H7 (cell line): ENCODE measurements at regions not wholly inside any gene's neighbourhood (a gene's known extent, or its start where the extent isn't known, plus 50 kb on each side); places are given as distances from the start of the nearest gene placed in this dataset.

Experiments used
- DNase-seq: peaks from one replicate; pipeline ENCODE4 v3.0.0; 2012
- H3K27me3 ChIP-seq: 2 replicates; pipeline ENCODE4 v1.6.0; 2011; ENCODE audit warnings: mild to moderate bottlenecking, low read length; ENCODE audit not compliant: control insufficient read depth, insufficient read depth
- H3K36me3 ChIP-seq: replicated peaks from 2 replicates; pipeline ENCODE4 v1.5.1; 2011; ENCODE audit warnings: low read length; ENCODE audit not compliant: control insufficient read depth, insufficient read depth
- H3K4me3 ChIP-seq: 2 replicates; pipeline ENCODE4 v1.5.1; 2011; ENCODE audit warnings: low read depth, mild to moderate bottlenecking, control low read depth, low read length, moderate library complexity; ENCODE audit not compliant: insufficient read depth

- Histone ChIP-seq H3K36me3 (no peaks in the 10 kb centered on the region), H3K4me3 (no peak overlapping the region), H3K27me3 (no peaks in the 10 kb centered on the region)
- no peak for DNase-seq
These were observed 309.4 kb downstream of the IRX1 start for GRCh38 chr5:3905031-3905430.

- no peak for DNase-seq
- Histone ChIP-seq H3K36me3 (no peaks in the 10 kb centered on the region), H3K4me3 (no peak overlapping the region), H3K27me3 (no peaks in the 10 kb centered on the region)
These were observed 309.9 kb downstream of the IRX1 start for GRCh38 chr5:3905521-3905920.

GRCh38 chr5:3911111-3911510, 315.5 kb downstream of the IRX1 start:
- DNase-seq: no peak
- H3K27me3 ChIP-seq: no peaks in the 10 kb centered on the region
- H3K36me3 ChIP-seq: no peaks in the 10 kb centered on the region

GRCh38 chr5:3911773-3912172, 316.1 kb downstream of the IRX1 start:
- no peak for DNase-seq
- Histone ChIP-seq H3K27me3 (no peaks in the 10 kb centered on the region), H3K4me3 (no peak overlapping the region), H3K36me3 (no peaks in the 10 kb centered on the region)

More at GRCh38 chr5:3911111-3911510, 315.5 kb downstream of the IRX1 start:
- no peak overlapping the region for H3K4me3 ChIP-seq

GRCh38 chr5:3912790-3913189, 317.2 kb downstream of the IRX1 start:
- H3K4me3 ChIP-seq: no peak overlapping the region
- DNase-seq: no peak
- no peaks in the 10 kb centered on the region for H3K27me3 ChIP-seq
- H3K36me3 ChIP-seq: no peaks in the 10 kb centered on the region

- DNase-seq: no peak
- Histone ChIP-seq H3K27me3 (no peaks in the 10 kb centered on the region), H3K36me3 (no peaks in the 10 kb centered on the region), H3K4me3 (no peak overlapping the region)
These were observed 317.6 kb downstream of the IRX1 start for GRCh38 chr5:3913279-3913678.

GRCh38 chr5:3925022-3925421, 329.4 kb downstream of the IRX1 start:
- Histone ChIP-seq H3K27me3 (no peaks in the 10 kb centered on the region), H3K36me3 (no peaks in the 10 kb centered on the region), H3K4me3 (no peak overlapping the region)
- DNase-seq: no peak

GRCh38 chr5:3925935-3926334, 330.3 kb downstream of the IRX1 start:
- Histone ChIP-seq H3K4me3 (no peak overlapping the region), H3K36me3 (no peaks in the 10 kb centered on the region), H3K27me3 (no peaks in the 10 kb centered on the region)
- DNase-seq: no peak

- H3K36me3 ChIP-seq: no peaks in the 10 kb centered on the region
- no peak overlapping the region for H3K4me3 ChIP-seq
- no peaks in the 10 kb centered on the region for H3K27me3 ChIP-seq
- no peak for DNase-seq
These were observed 334.2 kb downstream of the IRX1 start for GRCh38 chr5:3929799-3930198.

GRCh38 chr5:3931976-3932375, 336.3 kb downstream of the IRX1 start:
- DNase-seq: no peak
- no peaks in the 10 kb centered on the region for H3K36me3 ChIP-seq
- H3K27me3 ChIP-seq: no peaks in the 10 kb centered on the region
- no peak overlapping the region for H3K4me3 ChIP-seq

- DNase-seq: no peak
- no peak overlapping the region for H3K4me3 ChIP-seq
- no peaks in the 10 kb centered on the region for H3K36me3 ChIP-seq
- no peaks in the 10 kb centered on the region for H3K27me3 ChIP-seq
These were observed 337.9 kb downstream of the IRX1 start for GRCh38 chr5:3933536-3933935.

GRCh38 chr5:3933966-3934365, 338.3 kb downstream of the IRX1 start:
- no peak for DNase-seq
- H3K36me3 ChIP-seq: no peaks in the 10 kb centered on the region
- no peak overlapping the region for H3K4me3 ChIP-seq
- no peaks in the 10 kb centered on the region for H3K27me3 ChIP-seq

GRCh38 chr5:3943859-3944258, 348.2 kb downstream of the IRX1 start:
- DNase-seq: no peak
- no peaks in the 10 kb centered on the region for H3K36me3 ChIP-seq
- no peaks in the 10 kb centered on the region for H3K27me3 ChIP-seq
- no peak overlapping the region for H3K4me3 ChIP-seq

GRCh38 chr5:3944930-3945329, 349.3 kb downstream of the IRX1 start:
- Histone ChIP-seq H3K27me3 (no peaks in the 10 kb centered on the region), H3K4me3 (no peak overlapping the region), H3K36me3 (no peaks in the 10 kb centered on the region)
- no peak for DNase-seq

- H3K27me3 ChIP-seq: no peaks in the 10 kb centered on the region
- no peaks in the 10 kb centered on the region for H3K36me3 ChIP-seq
- DNase-seq: no peak
- no peak overlapping the region for H3K4me3 ChIP-seq
These were observed 353.2 kb downstream of the IRX1 start for GRCh38 chr5:3948838-3949237.

- Histone ChIP-seq H3K36me3 (no peaks in the 10 kb centered on the region), H3K27me3 (no peaks in the 10 kb centered on the region)
- DNase-seq: no peak
These were observed 358.6 kb downstream of the IRX1 start for GRCh38 chr5:3954199-3954598.

More at GRCh38 chr5:3954199-3954598, 358.6 kb downstream of the IRX1 start:
- H3K4me3 ChIP-seq: no peak overlapping the region
